GM19043 (cell line): ENCODE measurements at regions not wholly inside any gene's neighbourhood (a gene's known extent, or its start where the extent isn't known, plus 50 kb on each side); places are given as distances from the start of the nearest gene placed in this dataset.
"Not testable (repeated sequence)": the region's sequence is repeated elsewhere in the genome, so short reads cannot be mapped to it uniquely, and the experiment has no call there.

Experiments
- ATAC-seq: cut with Tn5 transposase; IDR thresholded peaks from one replicate; pipeline ENCODE4 v1.9.1; 2021; ENCODE audit warnings: low read depth; ENCODE audit not compliant: unreplicated experiment

GRCh38 chr21:14758849-14759248, 212.7 kb upstream of the SAMSN1 start:
- no peak for ATAC-seq

- ATAC-seq = no peak
Observed at GRCh38 chr21:14757533-14758327, 211.6 kb upstream of the SAMSN1 start.

- no peak for ATAC-seq
Observed at GRCh38 chr21:14755086-14755485, 209.0 kb upstream of the SAMSN1 start.

- ATAC-seq = no peak
Observed at GRCh38 chr21:14754682-14755081, 208.6 kb upstream of the SAMSN1 start.

- no peak for ATAC-seq
Observed at GRCh38 chr21:14754259-14754604, 208.1 kb upstream of the SAMSN1 start.

GRCh38 chr21:14753466-14754258, 207.5 kb upstream of the SAMSN1 start:
- ATAC-seq = no peak

GRCh38 chr21:14753069-14753465, 207.0 kb upstream of the SAMSN1 start:
- ATAC-seq = no peak

- no peak for ATAC-seq
Observed at GRCh38 chr21:14752345-14752909, 206.3 kb upstream of the SAMSN1 start.

GRCh38 chr21:14751602-14752344, 205.7 kb upstream of the SAMSN1 start:
- no peak for ATAC-seq

- ATAC-seq = no peak
Observed at GRCh38 chr21:14751011-14751410, 204.9 kb upstream of the SAMSN1 start.

GRCh38 chr21:14750041-14750440, 203.9 kb upstream of the SAMSN1 start:
- ATAC-seq = no peak

- ATAC-seq = no peak
Observed at GRCh38 chr21:14748662-14749061, 202.5 kb upstream of the SAMSN1 start.

- ATAC-seq = no peak
Observed at GRCh38 chr21:14744368-14744767, 198.3 kb upstream of the SAMSN1 start.

- ATAC-seq = no peak
Observed at GRCh38 chr21:14742119-14742518, 196.0 kb upstream of the SAMSN1 start.

- no peak for ATAC-seq
Observed at GRCh38 chr21:14741256-14741655, 195.1 kb upstream of the SAMSN1 start.

- no peak for ATAC-seq
Observed at GRCh38 chr21:14740692-14741091, 194.6 kb upstream of the SAMSN1 start.

- no peak for ATAC-seq
Observed at GRCh38 chr21:14740116-14740515, 194.0 kb upstream of the SAMSN1 start.

GRCh38 chr21:14739590-14739989, 193.5 kb upstream of the SAMSN1 start:
- ATAC-seq = no peak

GRCh38 chr21:14738576-14738975, 192.5 kb upstream of the SAMSN1 start:
- not testable (repeated sequence) for ATAC-seq

GRCh38 chr21:14737922-14738321, 191.8 kb upstream of the SAMSN1 start:
- no peak for ATAC-seq

GRCh38 chr21:14737284-14737691, 191.2 kb upstream of the SAMSN1 start:
- ATAC-seq = no peak
